B cell (primary cell): ENCODE measurements at regions not wholly inside any gene's neighbourhood (a gene's known extent, or its start where the extent isn't known, plus 50 kb on each side); places are given as distances from the start of the nearest gene placed in this dataset.

Experiments
- CTCF ChIP-seq: fragments of 200-600 bp; IDR thresholded peaks from one replicate; pipeline ENCODE4 v1.8.0; 2022; ENCODE audit warnings: antibody characterized with exemption, mild to moderate bottlenecking
- EZH2 ChIP-seq: IDR thresholded peaks from 2 replicates; pipeline ENCODE4 v1.6.1; 2012; ENCODE audit warnings: borderline replicate concordance, low read depth, mild to moderate bottlenecking, moderate library complexity, low read length; ENCODE audit not compliant: insufficient read depth, poor library complexity, severe bottlenecking

GRCh38 chr7:128174386-128174785 is 66.7 kb upstream of the LEP start:
- TF ChIP-seq CTCF (no peak), EZH2 (no peak)
